ENCODE measurements at regions not wholly inside any gene's neighbourhood (a gene's known extent, or its start where the extent isn't known, plus 50 kb on each side); places are given as distances from the start of the nearest gene placed in this dataset.

- DNase-seq = no peak
These were observed 116.9 kb downstream of the POLR2M start for GRCh38 chr15:57823325-57823882.

GRCh38 chr15:57824186-57824585 lies 117.7 kb downstream of the POLR2M start:
- no peak for DNase-seq

GRCh38 chr15:57827021-57827420 lies 120.5 kb downstream of the POLR2M start:
- no peak for DNase-seq

GRCh38 chr15:57827971-57828370 lies 121.5 kb downstream of the POLR2M start:
- DNase-seq = no peak

- DNase-seq = no peak
These were observed 125.7 kb downstream of the POLR2M start for GRCh38 chr15:57832183-57832582.

DNA sequence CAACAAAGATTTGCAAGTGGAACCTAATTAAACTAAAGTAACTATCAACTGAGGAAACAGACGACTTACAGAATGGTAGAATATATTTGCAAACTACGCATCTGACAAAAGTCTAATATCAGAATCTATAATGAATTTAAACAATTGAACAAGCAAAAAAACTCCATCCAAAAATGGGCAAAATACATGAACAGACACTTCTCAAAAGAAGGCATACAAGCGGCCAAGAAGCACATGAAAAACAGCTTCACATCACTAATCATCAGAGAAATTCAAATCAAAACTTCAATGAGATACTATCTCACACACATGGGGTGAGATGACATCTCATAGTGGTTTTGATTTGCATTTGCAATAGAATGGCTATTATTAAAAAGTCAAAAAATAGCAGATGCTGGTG lies 128.6 kb downstream of the POLR2M start:
- no peak for DNase-seq

GRCh38 chr15:57849317-57849716 lies 142.8 kb downstream of the POLR2M start:
- no peak for DNase-seq

DNA sequence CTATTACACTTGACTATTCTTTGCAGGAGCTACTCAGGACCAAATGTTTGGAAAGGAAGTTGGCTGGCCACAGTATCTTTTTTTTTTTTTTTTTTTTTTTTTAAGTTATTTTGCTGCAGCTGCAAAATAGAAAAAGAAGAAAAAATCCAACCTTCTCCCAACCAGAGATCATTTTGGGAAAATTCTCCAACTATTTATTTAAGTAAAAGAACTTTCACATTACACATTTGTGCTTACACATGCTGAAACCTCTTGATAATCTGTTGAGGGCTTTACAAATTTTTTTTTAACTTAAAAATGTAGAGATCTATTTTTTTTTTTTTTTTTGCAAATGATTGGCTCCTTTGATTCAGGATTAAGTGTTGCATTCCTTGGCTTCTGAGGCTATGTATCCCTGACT lies 148.0 kb downstream of the POLR2M start:
- no peak for DNase-seq

- DNase-seq = no peak
These were observed 151.4 kb downstream of the POLR2M start for GRCh38 chr15:57857871-57858270.

GRCh38 chr15:57859130-57859685 lies 152.7 kb downstream of the POLR2M start:
- DNase-seq = no peak

- DNase-seq = no peak
These were observed 154.6 kb downstream of the POLR2M start for GRCh38 chr15:57861034-57861638.

DNA sequence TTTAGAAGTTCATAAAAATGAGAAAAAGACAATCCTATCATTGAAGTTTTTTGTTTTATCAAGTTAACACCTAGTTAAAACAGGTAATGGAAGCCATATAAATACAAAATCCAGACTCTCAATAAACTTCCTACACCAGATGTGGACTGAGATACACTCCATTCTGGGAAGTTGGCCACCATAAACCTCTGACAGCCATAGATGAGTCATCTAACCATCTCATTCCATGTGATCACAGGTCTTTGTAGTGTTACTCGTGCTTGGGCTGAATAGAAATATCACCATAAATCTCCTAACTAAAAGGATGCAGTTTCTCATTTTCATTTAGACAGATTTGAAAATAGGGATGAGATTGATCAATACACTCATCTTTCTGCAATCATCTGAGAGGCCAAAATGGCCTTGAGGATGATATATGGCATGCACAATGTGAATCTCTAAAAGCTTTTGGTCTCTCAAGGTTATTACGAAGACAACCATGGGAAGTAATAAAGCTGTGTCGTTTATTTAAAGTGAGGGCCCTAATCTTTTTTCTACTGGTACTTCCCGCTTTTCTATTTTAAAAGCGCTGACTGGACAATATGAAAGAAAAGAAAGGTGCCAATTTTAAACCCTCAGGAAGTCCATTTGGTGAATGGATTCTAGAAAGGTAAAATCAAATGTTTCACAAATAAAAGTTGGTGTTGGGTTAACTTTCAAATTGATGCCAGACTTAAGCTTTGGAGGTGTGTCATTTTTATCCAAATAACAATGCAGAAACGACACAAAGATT lies 155.5 kb downstream of the POLR2M start:
- no peak for DNase-seq

GRCh38 chr15:57862761-57863160 lies 156.2 kb downstream of the POLR2M start:
- DNase-seq = no peak

GRCh38 chr15:57865294-57865693 lies 158.8 kb downstream of the POLR2M start:
- no peak for DNase-seq

DNA sequence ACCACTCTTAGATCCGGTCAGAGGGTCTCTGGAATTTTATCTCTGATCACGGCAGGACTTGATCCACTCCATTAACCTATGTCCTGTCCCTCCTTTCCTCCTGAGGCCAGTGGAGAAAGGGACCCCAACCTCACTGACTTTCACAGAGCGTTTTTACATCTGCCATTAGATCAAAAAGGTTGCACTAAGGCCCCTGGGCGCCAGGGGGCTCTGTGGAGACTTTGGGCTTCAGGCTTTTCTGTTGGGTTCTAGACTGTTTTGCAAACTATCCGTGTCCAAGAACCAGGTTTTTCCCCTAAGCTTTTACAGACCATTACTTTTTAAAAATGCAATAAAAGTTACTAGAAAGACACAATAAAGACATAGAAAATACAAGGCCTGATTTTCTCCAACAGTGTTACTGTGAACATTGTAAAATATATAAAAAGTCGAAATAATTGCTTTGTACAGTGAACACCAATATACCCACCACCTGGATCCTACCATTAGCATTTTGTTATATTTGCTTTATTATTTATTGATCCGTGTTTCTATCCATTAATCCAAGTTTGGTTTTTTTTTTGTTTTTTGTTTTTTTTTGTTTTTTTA lies 159.7 kb downstream of the POLR2M start:
- peak; percentile 40 for DNase-seq

DNA sequence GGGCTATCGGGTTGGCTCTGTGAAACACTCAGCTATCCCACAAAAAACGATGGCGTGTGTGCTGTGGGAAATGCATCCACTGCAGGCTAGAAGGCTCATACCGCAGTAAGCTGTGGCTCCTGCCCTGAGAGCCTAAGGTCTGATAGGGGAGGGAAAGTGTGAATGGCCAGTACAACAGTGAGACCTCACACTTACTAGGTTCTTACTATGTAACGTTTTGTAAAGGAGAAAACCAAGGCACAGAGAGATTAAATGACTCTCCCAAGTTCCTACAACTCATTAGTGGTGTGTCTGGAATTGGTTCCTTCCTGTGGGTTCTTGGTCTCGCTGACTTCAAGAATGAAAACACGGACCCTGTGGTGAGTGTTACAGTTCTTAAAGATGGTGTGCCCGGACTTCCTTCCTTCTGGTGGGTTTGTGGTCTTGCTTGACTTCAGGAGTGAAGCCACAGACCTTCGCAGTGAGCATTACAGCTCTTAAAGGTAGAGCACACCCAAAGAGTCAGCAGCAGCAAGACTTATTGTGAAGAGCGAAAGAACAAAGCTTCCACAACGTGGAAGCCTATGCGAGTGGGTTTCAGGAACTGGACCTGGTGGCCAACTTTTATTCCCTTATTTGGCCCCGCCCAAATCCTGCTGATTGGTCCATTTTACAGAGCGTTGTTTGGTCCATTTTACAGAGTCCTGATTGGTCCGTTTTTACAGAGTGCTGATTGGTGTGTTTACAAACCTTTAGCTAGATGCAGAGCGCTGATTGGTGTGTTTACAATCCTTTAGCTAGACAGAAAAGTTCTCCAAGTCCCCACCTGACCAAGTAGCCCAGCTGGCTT lies 161.7 kb downstream of the POLR2M start:
- no peak for DNase-seq

GRCh38 chr15:57870667-57871066 lies 164.2 kb downstream of the POLR2M start:
- DNase-seq = no peak

- peak; percentile 41 for DNase-seq
These were observed 165.9 kb downstream of the POLR2M start for GRCh38 chr15:57872281-57873030.

DNA sequence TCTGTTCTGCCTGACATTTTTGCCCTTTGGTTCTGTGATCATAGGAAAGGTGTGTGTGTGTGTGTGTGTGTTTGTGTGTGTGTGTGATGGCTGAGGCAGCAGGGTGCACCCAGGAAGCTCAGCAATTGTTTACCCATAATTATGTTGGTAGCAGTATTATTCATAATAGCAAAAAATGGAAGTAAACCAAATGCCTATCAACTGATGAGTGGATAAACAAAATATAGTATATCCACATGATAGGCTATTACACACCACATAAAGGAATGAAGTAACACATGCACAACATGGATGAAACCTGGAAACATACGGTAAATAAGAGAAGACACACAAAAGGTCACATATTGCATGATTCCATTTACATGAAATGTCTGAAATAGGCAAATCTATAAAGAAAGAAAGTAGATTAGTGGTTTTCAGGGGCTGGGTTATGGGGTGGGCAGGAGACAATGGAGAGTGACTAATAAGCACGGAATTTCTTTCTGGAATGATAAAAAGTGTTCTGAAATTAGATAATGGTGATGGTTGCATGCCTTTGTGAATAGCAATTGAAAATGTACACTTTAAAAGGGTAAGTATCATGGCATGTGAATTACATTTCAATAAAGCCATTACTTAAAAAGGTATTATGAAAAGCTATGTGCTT lies 167.2 kb downstream of the POLR2M start:
- no peak for DNase-seq

- DNase-seq = no peak
These were observed 168.8 kb downstream of the POLR2M start for GRCh38 chr15:57875347-57875746.

GRCh38 chr15:57878573-57878972 lies 172.1 kb downstream of the POLR2M start:
- DNase-seq = no peak

Data from right hindlimb (tissue), 1 donor.